Right atrium auricular region (tissue), 2 donors: ENCODE measurements at regions not wholly inside any gene's neighbourhood (a gene's known extent, or its start where the extent isn't known, plus 50 kb on each side); places are given as distances from the start of the nearest gene placed in this dataset.

Source experiments
- DNase-seq: peaks from one replicate; pipeline ENCODE4 v3.0.0-alpha.2; 2019; ENCODE audit warnings: low spot score
- H3K27ac ChIP-seq, 2 donors: fragments of 200-600 bp; sonication (generic); 1 replicate in 1 of 2; 2 replicates in 1 of 2; pipeline ENCODE4 v1.5.1; 2016 to 2019
- H3K27me3 ChIP-seq, 2 donors: fragments of 200-600 bp; sonication (generic); one replicate each; pipeline versions ENCODE4 v1.5.1 to v1.6.0; 2017 to 2019
- H3K36me3 ChIP-seq: fragments of 200-600 bp; sonication (generic); one replicate; pipeline ENCODE4 v1.5.1; 2016
- H3K4me1 ChIP-seq, 2 donors: fragments of 200-600 bp; sonication (generic); one replicate each; pipeline versions ENCODE4 v1.5.1 to v1.6.0; 2017 to 2019
- H3K4me3 ChIP-seq, 2 donors: fragments of 200-600 bp; sonication (generic); 1 replicate in 1 of 2; 2 replicates in 1 of 2; pipeline ENCODE4 v1.5.1; 2017 to 2019; ENCODE audit warnings: mild to moderate bottlenecking in 1 of 2, moderate library complexity in 1 of 2
- H3K9me3 ChIP-seq, 2 donors: fragments of 200-600 bp; sonication (generic); one replicate each; pipeline ENCODE4 v1.5.1; 2019
- CTCF ChIP-seq, 2 donors: fragments of 200-600 bp; sonication (generic); IDR thresholded peaks; one replicate each; pipeline ENCODE4 v1.5.1; 2019; ENCODE audit warnings: antibody characterized with exemption in 2 of 2

GRCh38 chr2:191777351-191777750 lies 69.5 kb downstream of the CAVIN2 start:
- TF ChIP-seq CTCF (IDR thresholded peaks at IDR 0.05) = no peak
- Histone ChIP-seq H3K27ac (no peak overlapping the region), H3K4me3 (no peak overlapping the region), H3K27me3 (no peaks in the 10 kb centered on the region), H3K4me1 (no peaks in the 10 kb centered on the region), H3K9me3 (no peaks in the 10 kb centered on the region), H3K36me3 (no peaks in the 10 kb centered on the region)
- no peak for DNase-seq

GRCh38 chr2:191778041-191778440 lies 68.8 kb downstream of the CAVIN2 start:
- Histone ChIP-seq H3K4me3 (no peak overlapping the region), H3K4me1 (no peaks in the 10 kb centered on the region), H3K9me3 (no peaks in the 10 kb centered on the region), H3K36me3 (no peaks in the 10 kb centered on the region), H3K27ac (no peak overlapping the region), H3K27me3 (no peaks in the 10 kb centered on the region)
- TF ChIP-seq CTCF (IDR thresholded peaks at IDR 0.05) = no peak
- no peak for DNase-seq

GRCh38 chr2:191782351-191782750 lies 64.5 kb downstream of the CAVIN2 start:
- no peak overlapping the region for H3K27ac ChIP-seq
- no peaks in the 10 kb centered on the region for H3K36me3 ChIP-seq
- H3K4me1 ChIP-seq = no peaks in the 10 kb centered on the region
- H3K9me3 ChIP-seq = no peaks in the 10 kb centered on the region
- TF ChIP-seq CTCF (IDR thresholded peaks at IDR 0.05) = no peak
- no peaks in the 10 kb centered on the region for H3K27me3 ChIP-seq
- DNase-seq = no peak
- H3K4me3 ChIP-seq = no peak overlapping the region

- Histone ChIP-seq H3K9me3 (no peaks in the 10 kb centered on the region), H3K27ac (no peak overlapping the region), H3K4me1 (no peaks in the 10 kb centered on the region), H3K4me3 (no peak overlapping the region), H3K36me3 (no peaks in the 10 kb centered on the region), H3K27me3 (no peaks in the 10 kb centered on the region)
- TF ChIP-seq CTCF (IDR thresholded peaks at IDR 0.05) = no peak
- no peak for DNase-seq
These were observed 63.5 kb downstream of the CAVIN2 start for GRCh38 chr2:191783416-191783815.
